ENCODE measurements at regions not wholly inside any gene's neighbourhood (a gene's known extent, or its start where the extent isn't known, plus 50 kb on each side); places are given as distances from the start of the nearest gene placed in this dataset.

DNA sequence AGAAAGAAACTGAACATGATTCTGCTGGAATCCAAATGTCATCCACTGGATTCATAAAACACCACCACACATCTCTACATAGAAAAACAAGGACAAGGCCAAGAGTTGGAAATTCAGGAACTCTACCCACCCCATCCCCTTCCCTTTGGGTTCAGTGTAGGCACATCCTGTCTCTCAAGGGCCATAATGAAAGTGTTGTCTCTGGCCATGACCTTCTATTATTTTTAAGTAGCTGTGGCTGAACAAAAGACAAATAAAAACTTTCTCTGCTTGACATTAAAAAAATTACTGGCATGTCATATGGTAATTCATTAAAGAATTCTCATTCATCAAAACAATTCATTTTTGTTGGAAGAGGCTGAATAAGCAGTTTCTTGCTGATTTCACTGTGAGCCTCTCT is 54.9 kb upstream of the ZBTB18 start:
- DNase-seq: no peak
- H3K4me1 Mint-ChIP-seq (ENCODE audit: low read depth): no peaks in the 10 kb centered on the region
- no peaks in the 10 kb centered on the region for H3K36me3 Mint-ChIP-seq (ENCODE audit: low read depth)
- H3K9me3 Mint-ChIP-seq: no peaks in the 10 kb centered on the region
- no peak for TF ChIP-seq CTCF (IDR thresholded peaks at IDR 0.05)
- H3K4me3 Mint-ChIP-seq: no peak overlapping the region
- H3K27me3 Mint-ChIP-seq (ENCODE audit: insufficient read depth): peaks cover 3% of the 10 kb centered on the region
- H3K27ac Mint-ChIP-seq: no peak overlapping the region

DNA sequence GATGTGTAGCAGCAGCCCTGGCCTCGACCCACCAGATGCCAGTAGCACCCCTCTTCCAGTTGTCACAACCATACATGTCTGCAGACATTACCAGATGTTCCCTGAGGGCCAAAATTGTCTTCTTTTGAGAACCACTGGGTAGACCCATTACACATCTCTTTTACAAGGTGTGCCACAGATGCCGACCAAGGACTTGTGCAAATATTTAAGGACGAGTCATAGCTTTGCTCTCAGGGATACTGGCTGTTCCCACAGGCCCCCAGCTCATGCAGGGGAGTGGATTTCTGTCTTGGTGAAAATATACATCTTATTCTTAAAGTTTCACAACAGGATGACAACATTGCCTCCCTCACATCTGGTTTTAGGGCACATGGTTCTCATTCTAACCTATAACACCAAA is 59.4 kb upstream of the ZBTB18 start:
- no peak for TF ChIP-seq CTCF (IDR thresholded peaks at IDR 0.05)
- no peak overlapping the region for H3K27ac Mint-ChIP-seq
- H3K9me3 Mint-ChIP-seq: peaks cover 5% of the 10 kb centered on the region; the same call in 1 of the 2 replicates
- no peak overlapping the region; the same call in 1 of the 2 replicates for H3K4me3 Mint-ChIP-seq
- peaks cover 10% of the 10 kb centered on the region for H3K27me3 Mint-ChIP-seq (ENCODE audit: insufficient read depth)
- DNase-seq: no peak
- H3K36me3 Mint-ChIP-seq (ENCODE audit: low read depth): peaks cover 4% of the 10 kb centered on the region; the same call in 1 of the 2 replicates
- H3K4me1 Mint-ChIP-seq (ENCODE audit: low read depth): no peaks in the 10 kb centered on the region

GRCh38 chr1:243984788-243985187 is 66.3 kb upstream of the ZBTB18 start:
- H3K27ac Mint-ChIP-seq: no peak overlapping the region
- peaks cover under 1% of the 10 kb centered on the region; the same call in 1 of the 2 replicates for H3K9me3 Mint-ChIP-seq

DNA sequence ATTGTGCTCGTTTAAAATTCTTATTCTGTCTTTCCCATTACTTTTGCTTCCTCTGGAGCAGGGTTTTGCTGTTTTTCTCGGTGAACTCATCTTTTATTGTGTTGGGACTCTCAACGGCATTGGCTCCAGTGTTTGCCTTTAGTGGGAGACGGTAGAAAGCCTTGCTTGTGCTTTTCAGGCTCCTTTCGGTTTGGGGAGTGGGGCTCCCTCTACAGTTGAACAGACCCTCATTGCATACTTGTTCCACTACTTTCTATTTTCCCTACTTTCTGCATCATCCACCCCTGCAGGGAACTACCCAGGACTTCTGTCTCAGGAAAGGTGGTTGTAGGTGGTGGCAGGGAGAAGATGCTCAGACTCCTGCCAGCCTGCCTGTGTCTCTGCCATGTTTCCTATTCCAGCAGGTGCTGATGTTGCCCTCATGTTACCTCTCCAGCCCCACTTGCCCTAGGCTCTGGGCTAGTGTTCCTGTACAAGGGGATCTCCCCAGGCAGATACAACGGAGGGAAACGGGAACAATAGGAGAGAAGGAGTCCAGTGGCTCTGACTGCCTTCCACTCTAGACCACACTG is 68.5 kb upstream of the ZBTB18 start:
- H3K27ac Mint-ChIP-seq: no peak overlapping the region
- no peak for DNase-seq
- no peak overlapping the region for H3K4me3 Mint-ChIP-seq
- no peaks in the 10 kb centered on the region; the same call in 1 of the 2 replicates for H3K9me3 Mint-ChIP-seq
- peaks cover 12% of the 10 kb centered on the region; the same call in 1 of the 2 replicates for H3K27me3 Mint-ChIP-seq (ENCODE audit: insufficient read depth)
- TF ChIP-seq CTCF (IDR thresholded peaks at IDR 0.05): 0 out of 2 replicates have a peak, but pooled peaks have one; percentile 7
- no peaks in the 10 kb centered on the region for H3K36me3 Mint-ChIP-seq (ENCODE audit: low read depth)
- no peaks in the 10 kb centered on the region for H3K4me1 Mint-ChIP-seq (ENCODE audit: low read depth)

More at GRCh38 chr1:243984788-243985187, 66.3 kb upstream of the ZBTB18 start:
- Mint-ChIP-seq H3K36me3 (ENCODE audit: low read depth) (peaks cover under 1% of the 10 kb centered on the region; the same call in 1 of the 2 replicates), H3K4me1 (ENCODE audit: low read depth) (no peaks in the 10 kb centered on the region), H3K27me3 (ENCODE audit: insufficient read depth) (peaks cover 16% of the 10 kb centered on the region; the same call in 1 of the 2 replicates), H3K4me3 (no peak overlapping the region)
- TF ChIP-seq CTCF (IDR thresholded peaks at IDR 0.05): no peak
- no peak for DNase-seq

DNA sequence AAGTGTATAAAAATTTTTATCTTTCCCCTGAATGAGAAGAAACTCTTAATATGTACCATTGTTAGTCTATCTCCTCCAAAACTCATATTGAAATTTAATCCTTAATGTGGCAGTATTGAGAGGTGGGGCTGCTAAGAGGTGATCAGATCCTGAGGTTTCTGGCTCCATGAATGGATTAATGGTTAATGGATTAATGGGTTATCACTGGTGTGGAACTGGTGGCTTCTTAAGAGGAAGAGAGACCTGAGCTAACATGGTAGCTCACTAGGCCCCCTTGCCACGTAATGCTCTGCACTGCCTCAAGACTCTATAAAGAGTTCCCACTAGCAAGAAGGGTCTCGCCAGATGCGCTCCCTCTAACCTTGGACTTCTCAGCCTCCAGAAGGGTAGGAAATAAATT is 70.6 kb upstream of the ZBTB18 start:
- H3K27ac Mint-ChIP-seq: no peak overlapping the region

More for the DNA sequence above, 70.6 kb upstream of the ZBTB18 start:
- no peak for DNase-seq
- Mint-ChIP-seq H3K4me1 (ENCODE audit: low read depth) (peaks cover 5% of the 10 kb centered on the region; the same call in 1 of the 2 replicates), H3K4me3 (no peak overlapping the region), H3K36me3 (ENCODE audit: low read depth) (no peaks in the 10 kb centered on the region), H3K27me3 (ENCODE audit: insufficient read depth) (peaks cover 5% of the 10 kb centered on the region; the same call in 1 of the 2 replicates), H3K9me3 (no peaks in the 10 kb centered on the region; the same call in 1 of the 2 replicates)
- no peak for TF ChIP-seq CTCF (IDR thresholded peaks at IDR 0.05)
